22Rv1 (cell line): ENCODE measurements at regions not wholly inside any gene's neighbourhood (a gene's known extent, or its start where the extent isn't known, plus 50 kb on each side); places are given as distances from the start of the nearest gene placed in this dataset.
"Not testable (repeated sequence)": the region's sequence is repeated elsewhere in the genome, so short reads cannot be mapped to it uniquely, and the experiment has no call there.

Experiments
- CTCF ChIP-seq: fragments of 450-650 bp; IDR thresholded peaks from 2 replicates; pipeline ENCODE4 v1.5.1; 2017; ENCODE audit warnings: mild to moderate bottlenecking
- ZFX ChIP-seq: fragments of 450-650 bp; IDR thresholded peaks from 2 replicates; pipeline ENCODE4 v1.6.1; 2017; ENCODE audit warnings: antibody characterized with exemption, borderline replicate concordance

GRCh38 chr9:38993156-38993555, 273.2 kb upstream of the FAM240B start:
- TF ChIP-seq CTCF, ZFX: not testable (repeated sequence)
